Endodermal cell (in vitro differentiated cells): ENCODE measurements at regions not wholly inside any gene's neighbourhood (a gene's known extent, or its start where the extent isn't known, plus 50 kb on each side); places are given as distances from the start of the nearest gene placed in this dataset.

ENCODE experiments used
- DNase-seq: peaks from one replicate; pipeline ENCODE4 v3.0.0-alpha.2; 2017
- H3K27ac ChIP-seq: 2 replicates; pipeline ENCODE4 v1.5.1; 2013; ENCODE audit warnings: mild to moderate bottlenecking, low read depth, low read length, moderate library complexity
- H3K27me3 ChIP-seq: 2 replicates; pipeline ENCODE4 v1.6.1; 2013; ENCODE audit warnings: mild to moderate bottlenecking, low read length, moderate library complexity; ENCODE audit not compliant: insufficient read depth, control insufficient read depth, poor library complexity, severe bottlenecking
- H3K36me3 ChIP-seq: 2 replicates; pipeline ENCODE4 v1.7.0; 2013; ENCODE audit warnings: mild to moderate bottlenecking, low read length, moderate library complexity; ENCODE audit not compliant: control insufficient read depth, insufficient read depth
- H3K4me1 ChIP-seq: one replicate; pipeline ENCODE4 v1.7.0; 2013; ENCODE audit warnings: low read length; ENCODE audit not compliant: control insufficient read depth, insufficient read depth
- H3K4me3 ChIP-seq: 2 replicates; pipeline ENCODE4 v1.5.1; 2013; ENCODE audit warnings: mild to moderate bottlenecking, low read length, moderate library complexity
- H3K9ac ChIP-seq: 2 replicates; pipeline ENCODE4 v1.6.1; 2013; ENCODE audit warnings: mild to moderate bottlenecking, low read length, moderate library complexity; ENCODE audit not compliant: poor library complexity, severe bottlenecking; ENCODE audit errors: extremely low read depth
- H3K9me3 ChIP-seq: 2 replicates; pipeline ENCODE4 v1.6.1; 2013; ENCODE audit warnings: mild to moderate bottlenecking, low read length, moderate library complexity; ENCODE audit not compliant: control insufficient read depth
- H3K27ac Mint-ChIP-seq: 2 replicates; pipeline ENCODE4 v1.8.0; 2020; ENCODE audit warnings: mixed read lengths
- H3K27me3 Mint-ChIP-seq: 2 replicates; pipeline ENCODE4 v1.8.0; 2021; ENCODE audit warnings: mild to moderate bottlenecking, mixed read lengths; ENCODE audit not compliant: insufficient read depth
- H3K36me3 Mint-ChIP-seq: 2 replicates; pipeline ENCODE4 v1.8.0; 2020; ENCODE audit warnings: low read depth, mixed read lengths
- H3K4me1 Mint-ChIP-seq: 2 replicates; pipeline ENCODE4 v1.8.0; 2020; ENCODE audit warnings: mixed read lengths
- H3K4me3 Mint-ChIP-seq: 2 replicates; pipeline ENCODE4 v1.8.0; 2020; ENCODE audit warnings: mild to moderate bottlenecking, moderate library complexity, mixed read lengths
- H3K9me3 Mint-ChIP-seq: 2 replicates; pipeline ENCODE4 v1.8.0; 2020; ENCODE audit warnings: mild to moderate bottlenecking, mixed read lengths
- CTCF ChIP-seq: fragments of 200-600 bp; sonication (generic); conservative IDR thresholded peaks from 2 replicates; pipeline ENCODE4 v1.5.0; 2021; ENCODE audit warnings: antibody characterized with exemption, mild to moderate bottlenecking
- WGBS, 2 experiments: methylation state at CpG; one replicate each; pipeline versions ENCODE4 v1.1.5 to v1.1.7; 2013; ENCODE audit warnings: missing lambda C conversion rate in 2 of 2, mixed read lengths in 1 of 2; ENCODE audit not compliant: insufficient coverage in 1 of 2, insufficient read length in 1 of 2; 5-methylcytosine and 5-hydroxymethylcytosine counted together

- Mint-ChIP-seq H3K4me1 (peaks cover 24% of the 10 kb centered on the region), H3K4me3 (no peak overlapping the region), H3K27ac (no peak overlapping the region), H3K27me3 (no peaks in the 10 kb centered on the region), H3K9me3 (no peaks in the 10 kb centered on the region), H3K36me3 (no peaks in the 10 kb centered on the region)
- Histone ChIP-seq H3K4me3 (no peak overlapping the region), H3K4me1 (peaks cover 2% of the 10 kb centered on the region), H3K9me3 (no peaks in the 10 kb centered on the region), H3K27me3 (no peaks in the 10 kb centered on the region), H3K9ac (no peak overlapping the region), H3K27ac (no peak overlapping the region), H3K36me3 (no peaks in the 10 kb centered on the region)
- WGBS, 2 experiments = 100% methylated on average over 2 of the region's 2 CpGs; no CpG with 5 or more reads in 1 of the 2 experiments
- DNase-seq = no peak
- TF ChIP-seq CTCF = no peak
Measured at GRCh38 chr2:107086497-107086896, 200.5 kb upstream of the ST6GAL2 start.

- H3K4me3 Mint-ChIP-seq = no peak overlapping the region
- WGBS, 2 experiments = 85 to 93% methylated on average over 2 of the region's 2 CpGs
- no peak overlapping the region for H3K4me3 ChIP-seq
- DNase-seq = no peak
- no peaks in the 10 kb centered on the region for H3K27me3 ChIP-seq
- no peak overlapping the region for H3K9ac ChIP-seq
- no peaks in the 10 kb centered on the region for H3K36me3 Mint-ChIP-seq
- no peak for TF ChIP-seq CTCF
- peaks cover 2% of the 10 kb centered on the region for H3K4me1 ChIP-seq
- H3K36me3 ChIP-seq = no peaks in the 10 kb centered on the region
- H3K27ac ChIP-seq = no peak overlapping the region
- H3K9me3 Mint-ChIP-seq = no peaks in the 10 kb centered on the region
- H3K4me1 Mint-ChIP-seq = peaks cover 34% of the 10 kb centered on the region
- H3K9me3 ChIP-seq = no peaks in the 10 kb centered on the region
- H3K27me3 Mint-ChIP-seq = no peaks in the 10 kb centered on the region
- H3K27ac Mint-ChIP-seq = no peak overlapping the region
Measured at GRCh38 chr2:107088156-107088555, 202.2 kb upstream of the ST6GAL2 start.

- Mint-ChIP-seq H3K36me3 (no peaks in the 10 kb centered on the region), H3K4me1 (peaks cover 64% of the 10 kb centered on the region), H3K27me3 (no peaks in the 10 kb centered on the region), H3K9me3 (no peaks in the 10 kb centered on the region), H3K4me3 (no peak overlapping the region), H3K27ac (peak overlapping the region; percentile 52)
- Histone ChIP-seq H3K27me3 (no peaks in the 10 kb centered on the region), H3K9ac (peak overlapping the region; percentile 17), H3K4me3 (peak overlapping the region; percentile 9), H3K27ac (no peak overlapping the region), H3K36me3 (no peaks in the 10 kb centered on the region), H3K9me3 (no peaks in the 10 kb centered on the region), H3K4me1 (peaks cover 15% of the 10 kb centered on the region)
- peak; percentile 54 for DNase-seq
- 73 to 76% methylated on average over 5 to 7 of the region's 7 CpGs for WGBS, 2 experiments
- TF ChIP-seq CTCF = no peak
Measured at GRCh38 chr2:107091163-107091864, 205.3 kb upstream of the ST6GAL2 start.
